IMR-90 (cell line): ENCODE measurements at regions not wholly inside any gene's neighbourhood (a gene's known extent, or its start where the extent isn't known, plus 50 kb on each side); places are given as distances from the start of the nearest gene placed in this dataset.

Source experiments
- CHD1 ChIP-seq: IDR thresholded peaks from 2 replicates; pipeline ENCODE4 v1.6.1; 2012; ENCODE audit warnings: low read depth, low read length, improper control_type of control experiment
- MAFK ChIP-seq: IDR thresholded peaks from 2 replicates; pipeline ENCODE4 v1.6.1; 2012; ENCODE audit warnings: low read depth, low read length, improper control_type of control experiment
- MXI1 ChIP-seq: IDR thresholded peaks from 2 replicates; pipeline ENCODE4 v1.6.1; 2012; ENCODE audit warnings: low read depth, mild to moderate bottlenecking, low read length, moderate library complexity, borderline replicate concordance
- POLR2A ChIP-seq: IDR thresholded peaks from 2 replicates; pipeline ENCODE4 v1.6.1; 2012; ENCODE audit warnings: mild to moderate bottlenecking, low read depth, low read length
- RAD21 ChIP-seq: IDR thresholded peaks from 2 replicates; pipeline ENCODE4 v1.6.1; 2012; ENCODE audit warnings: low read length, improper control_type of control experiment
- RCOR1 ChIP-seq: IDR thresholded peaks from 2 replicates; pipeline ENCODE4 v1.6.1; 2012; ENCODE audit warnings: mild to moderate bottlenecking, low read length, improper control_type of control experiment; ENCODE audit not compliant: insufficient replicate concordance
- TF ChIP-seq, protein P1 (sequence below): conservative IDR thresholded peaks from 2 replicates; pipeline ENCODE4 v1.5.1; 2012; ENCODE audit warnings: mild to moderate bottlenecking, low read depth, low read length, improper control_type of control experiment
- TF ChIP-seq, protein P2 (sequence below): fragments of 150-350 bp; IDR thresholded peaks from 2 replicates; pipeline ENCODE4 v1.6.1; 2017; ENCODE audit warnings: mild to moderate bottlenecking, antibody characterized with exemption, low read length, low read depth

DNA sequence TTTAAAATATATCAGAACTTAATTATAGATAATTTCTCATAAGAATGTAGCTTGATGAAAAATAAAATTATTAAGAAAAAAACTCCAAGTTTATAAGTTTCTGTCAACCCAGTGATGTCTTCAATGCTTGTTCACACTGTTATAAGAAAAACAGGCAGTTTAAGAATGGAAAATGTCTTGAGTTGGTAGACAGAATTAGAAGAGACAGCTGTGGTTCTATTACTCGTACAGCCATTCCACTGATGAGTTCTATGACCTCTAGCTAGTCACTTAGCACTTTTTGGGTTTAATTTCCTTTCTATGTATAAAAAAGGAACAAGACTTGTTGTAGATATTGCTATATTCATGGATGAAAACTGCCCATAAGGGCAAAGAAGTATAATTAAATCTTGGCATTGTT lies 1013.1 kb upstream of the ATXN8OS start:
- TF ChIP-seq POLR2A (no peak), MXI1 (no peak), MAFK (no peak), RCOR1 (no peak), CHD1 (no peak), RAD21 (no peak)
- TF ChIP-seq, protein P1, sequence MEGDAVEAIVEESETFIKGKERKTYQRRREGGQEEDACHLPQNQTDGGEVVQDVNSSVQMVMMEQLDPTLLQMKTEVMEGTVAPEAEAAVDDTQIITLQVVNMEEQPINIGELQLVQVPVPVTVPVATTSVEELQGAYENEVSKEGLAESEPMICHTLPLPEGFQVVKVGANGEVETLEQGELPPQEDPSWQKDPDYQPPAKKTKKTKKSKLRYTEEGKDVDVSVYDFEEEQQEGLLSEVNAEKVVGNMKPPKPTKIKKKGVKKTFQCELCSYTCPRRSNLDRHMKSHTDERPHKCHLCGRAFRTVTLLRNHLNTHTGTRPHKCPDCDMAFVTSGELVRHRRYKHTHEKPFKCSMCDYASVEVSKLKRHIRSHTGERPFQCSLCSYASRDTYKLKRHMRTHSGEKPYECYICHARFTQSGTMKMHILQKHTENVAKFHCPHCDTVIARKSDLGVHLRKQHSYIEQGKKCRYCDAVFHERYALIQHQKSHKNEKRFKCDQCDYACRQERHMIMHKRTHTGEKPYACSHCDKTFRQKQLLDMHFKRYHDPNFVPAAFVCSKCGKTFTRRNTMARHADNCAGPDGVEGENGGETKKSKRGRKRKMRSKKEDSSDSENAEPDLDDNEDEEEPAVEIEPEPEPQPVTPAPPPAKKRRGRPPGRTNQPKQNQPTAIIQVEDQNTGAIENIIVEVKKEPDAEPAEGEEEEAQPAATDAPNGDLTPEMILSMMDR = no peak
- TF ChIP-seq, protein P2, sequence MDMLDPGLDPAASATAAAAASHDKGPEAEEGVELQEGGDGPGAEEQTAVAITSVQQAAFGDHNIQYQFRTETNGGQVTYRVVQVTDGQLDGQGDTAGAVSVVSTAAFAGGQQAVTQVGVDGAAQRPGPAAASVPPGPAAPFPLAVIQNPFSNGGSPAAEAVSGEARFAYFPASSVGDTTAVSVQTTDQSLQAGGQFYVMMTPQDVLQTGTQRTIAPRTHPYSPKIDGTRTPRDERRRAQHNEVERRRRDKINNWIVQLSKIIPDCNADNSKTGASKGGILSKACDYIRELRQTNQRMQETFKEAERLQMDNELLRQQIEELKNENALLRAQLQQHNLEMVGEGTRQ = no peak
